Panc1 (cell line): ENCODE measurements at regions not wholly inside any gene's neighbourhood (a gene's known extent, or its start where the extent isn't known, plus 50 kb on each side); places are given as distances from the start of the nearest gene placed in this dataset.

ENCODE experiments used
- CTCF ChIP-seq: fragments of 450-650 bp; IDR thresholded peaks from 2 replicates; pipeline ENCODE4 v1.5.1; 2017; ENCODE audit warnings: mild to moderate bottlenecking
- POLR2AphosphoS5 ChIP-seq: IDR thresholded peaks from 2 replicates; pipeline ENCODE4 v1.6.1; 2012; ENCODE audit warnings: mild to moderate bottlenecking, low read depth, low read length, moderate library complexity
- REST ChIP-seq, 2 experiments: IDR thresholded peaks; 2 replicates each; pipeline ENCODE4 v1.6.1; 2011 to 2012; ENCODE audit warnings: low read depth in 2 of 2, control low read depth in 1 of 2, low read length in 1 of 2, mild to moderate bottlenecking in 1 of 2, moderate library complexity in 1 of 2; ENCODE audit not compliant: insufficient read depth in 1 of 2
- SIN3A ChIP-seq: IDR thresholded peaks from 2 replicates; pipeline ENCODE4 v1.6.1; 2012; ENCODE audit warnings: low read depth, mild to moderate bottlenecking, low read length, moderate library complexity, borderline replicate concordance; ENCODE audit not compliant: insufficient read depth
- TCF7L2 ChIP-seq: IDR thresholded peaks from 2 replicates; pipeline ENCODE4 v1.6.1; 2011; ENCODE audit warnings: mild to moderate bottlenecking, low read depth, low read length, inconsistent platforms

DNA sequence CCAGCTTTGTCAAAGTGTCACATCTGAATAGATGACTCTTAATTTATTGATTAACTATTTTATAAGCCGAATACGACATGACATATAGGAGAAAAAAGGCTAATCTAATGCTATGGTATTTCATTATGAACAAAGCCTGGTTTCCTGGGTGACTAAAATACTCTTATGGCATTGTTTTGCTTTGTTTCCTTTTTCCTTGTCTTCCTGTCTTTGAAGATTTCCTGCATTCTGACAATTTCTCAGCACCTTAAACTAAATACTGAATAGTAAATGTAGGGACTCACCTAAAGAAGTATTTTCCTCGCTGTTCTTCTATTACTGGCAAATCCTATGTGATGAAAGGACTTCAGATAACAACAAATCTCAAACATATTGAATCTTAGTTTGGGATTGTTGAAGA is 1284.5 kb downstream of the EFNA5 start:
- TF ChIP-seq CTCF (no peak), POLR2AphosphoS5 (no peak), SIN3A (no peak), TCF7L2 (no peak), REST (IDR thresholded peaks at IDR 0.05; ENCODE audit: insufficient read depth in 1 of 2, low read depth in 2 of 2, low read length in 1 of 2) (no peak)
